SU-DHL-6 (cell line): ENCODE measurements at regions not wholly inside any gene's neighbourhood (a gene's known extent, or its start where the extent isn't known, plus 50 kb on each side); places are given as distances from the start of the nearest gene placed in this dataset.

ENCODE experiments used
- H2AFZ ChIP-seq: fragments of 200-600 bp; sonication (generic); 2 replicates; pipeline ENCODE4 v1.6.1; 2014; ENCODE audit warnings: low read depth, mild to moderate bottlenecking, moderate library complexity, mixed read lengths, antibody characterized with exemption, low read length; ENCODE audit not compliant: severe bottlenecking
- H3F3A ChIP-seq: fragments of 200-600 bp; shearing (Covaris generic); 2 replicates; pipeline ENCODE4 v1.6.0; 2016; ENCODE audit warnings: antibody characterized with exemption, mild to moderate bottlenecking; ENCODE audit not compliant: insufficient read depth
- H3K27ac ChIP-seq: fragments of 200-600 bp; sonication (generic); 2 replicates; pipeline ENCODE4 v1.5.1; 2016; ENCODE audit warnings: low read depth, mild to moderate bottlenecking, low read length, moderate library complexity, mixed read lengths
- H3K27me3 ChIP-seq: fragments of 200-600 bp; sonication (generic), shearing (Covaris generic); 2 replicates; pipeline ENCODE4 v1.6.0; 2014; ENCODE audit warnings: mild to moderate bottlenecking, low read length
- H3K36me3 ChIP-seq: fragments of 200-600 bp; sonication (generic); 2 replicates; pipeline ENCODE4 v1.6.1; 2014; ENCODE audit warnings: mild to moderate bottlenecking, low read length, mixed read lengths
- H3K4me2 ChIP-seq: fragments of 300-600, 200-600 bp; shearing (Covaris generic), sonication (generic); 2 replicates; pipeline ENCODE4 v1.6.0; 2014; ENCODE audit warnings: low read length, low read depth, mild to moderate bottlenecking; ENCODE audit not compliant: poor library complexity, severe bottlenecking
- H3K4me3 ChIP-seq: fragments of 200-600 bp; sonication (generic); 2 replicates; pipeline ENCODE4 v1.5.1; 2014; ENCODE audit warnings: antibody characterized with exemption, low read length, mild to moderate bottlenecking, mixed read lengths; ENCODE audit not compliant: insufficient read depth, poor library complexity, severe bottlenecking
- H3K79me2 ChIP-seq: fragments of 200-600 bp; sonication (generic); 2 replicates; pipeline ENCODE4 v1.6.1; 2014; ENCODE audit warnings: mild to moderate bottlenecking, low read length, moderate library complexity; ENCODE audit not compliant: insufficient read depth
- H3K9ac ChIP-seq: fragments of 200-600 bp; sonication (generic); 2 replicates; pipeline ENCODE4 v1.7.0; 2014; ENCODE audit warnings: mild to moderate bottlenecking, low read length
- H3K9me2 ChIP-seq: fragments of 200-600 bp; sonication (generic); replicated peaks from 2 replicates; pipeline ENCODE4 v1.6.1; 2014; ENCODE audit warnings: low read length; ENCODE audit not compliant: insufficient read depth
- H3K9me3 ChIP-seq: fragments of 200-600 bp; sonication (generic); 2 replicates; pipeline ENCODE4 v1.6.1; 2014; ENCODE audit warnings: low read length, mixed read lengths; ENCODE audit not compliant: insufficient read depth
- H4K20me1 ChIP-seq: fragments of 200-600 bp; sonication (generic); 2 replicates; pipeline ENCODE4 v1.6.1; 2014; ENCODE audit warnings: low read depth, mild to moderate bottlenecking, antibody characterized with exemption, low read length, moderate library complexity, mixed read lengths
- CTCF ChIP-seq: fragments of 200-600 bp; sonication (generic); IDR thresholded peaks from one replicate; pipeline ENCODE4 v1.5.1; 2017; ENCODE audit warnings: antibody characterized with exemption, mild to moderate bottlenecking, low read length, moderate library complexity; ENCODE audit not compliant: insufficient read depth, poor library complexity, severe bottlenecking
- EZH2phosphoT487 ChIP-seq: fragments of 200-600 bp; sonication (generic), shearing (Covaris generic); conservative IDR thresholded peaks from 2 replicates; pipeline ENCODE4 v1.6.1; 2018; ENCODE audit warnings: mild to moderate bottlenecking, antibody characterized with exemption, low read length, moderate library complexity, mixed read lengths

DNA sequence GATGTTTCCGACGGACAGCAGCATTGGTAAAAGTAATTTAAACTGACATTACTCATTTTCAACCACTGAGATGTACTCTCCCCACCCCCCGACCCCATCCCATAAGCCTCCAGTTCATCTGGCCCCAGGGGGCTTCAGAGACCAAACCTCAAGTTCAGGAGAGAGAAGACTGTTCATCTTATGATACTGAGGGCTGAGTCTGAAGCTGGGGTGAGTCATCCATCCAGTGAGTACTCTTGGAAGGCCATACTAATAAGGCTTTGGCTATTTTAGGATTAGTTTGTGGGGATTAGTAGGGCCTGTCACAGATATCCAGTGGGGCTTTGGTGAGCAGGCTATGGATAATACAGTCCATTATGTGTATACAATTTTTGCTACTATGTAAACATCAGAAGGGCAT is 125.3 kb upstream of the APCDD1 start:
- no peak overlapping the region for H2AFZ ChIP-seq
- TF ChIP-seq EZH2phosphoT487 (no peak), CTCF (no peak)

DNA sequence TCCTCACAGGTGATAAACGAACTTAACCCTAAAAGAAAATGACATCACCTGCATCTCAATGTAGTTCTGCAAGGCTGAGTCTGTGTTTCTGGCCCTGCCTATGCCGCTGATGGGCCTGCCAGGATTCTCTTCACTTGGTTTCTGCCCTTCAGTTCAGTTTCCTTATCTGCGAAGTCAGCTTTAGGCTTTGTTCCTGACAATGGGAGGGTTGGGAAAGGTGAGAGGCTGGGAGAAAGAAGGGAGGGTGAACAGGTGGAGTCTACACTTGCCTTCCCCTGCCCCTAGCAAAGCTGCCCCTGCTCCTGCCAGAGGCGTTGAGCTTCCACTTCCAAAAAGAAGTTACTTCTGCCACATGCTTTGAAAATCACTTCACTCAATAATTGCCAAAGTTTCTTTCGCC is 124.0 kb upstream of the APCDD1 start:
- Histone ChIP-seq H3K9me3 (no peaks in the 10 kb centered on the region), H3F3A (no peaks in the 10 kb centered on the region), H2AFZ (no peak overlapping the region), H3K27me3 (no peaks in the 10 kb centered on the region), H3K4me2 (no peak overlapping the region), H3K9ac (no peak overlapping the region), H3K36me3 (no peaks in the 10 kb centered on the region), H3K4me3 (no peak overlapping the region), H3K27ac (no peak overlapping the region), H3K9me2 (no peaks in the 10 kb centered on the region), H4K20me1 (no peaks in the 10 kb centered on the region), H3K79me2 (no peaks in the 10 kb centered on the region)
- no peak for TF ChIP-seq EZH2phosphoT487
- TF ChIP-seq CTCF, result no peak

More for the DNA sequence above, 125.3 kb upstream of the APCDD1 start:
- H3K36me3 ChIP-seq, result no peaks in the 10 kb centered on the region
- no peaks in the 10 kb centered on the region for H3K9me3 ChIP-seq
- no peaks in the 10 kb centered on the region for H3K9me2 ChIP-seq
- H3K79me2 ChIP-seq, result no peaks in the 10 kb centered on the region
- no peak overlapping the region for H3K4me2 ChIP-seq
- no peaks in the 10 kb centered on the region for H3F3A ChIP-seq
- H3K27ac ChIP-seq, result no peak overlapping the region
- no peak overlapping the region for H3K9ac ChIP-seq
- no peaks in the 10 kb centered on the region for H3K27me3 ChIP-seq
- no peaks in the 10 kb centered on the region for H4K20me1 ChIP-seq
- no peak overlapping the region for H3K4me3 ChIP-seq

DNA sequence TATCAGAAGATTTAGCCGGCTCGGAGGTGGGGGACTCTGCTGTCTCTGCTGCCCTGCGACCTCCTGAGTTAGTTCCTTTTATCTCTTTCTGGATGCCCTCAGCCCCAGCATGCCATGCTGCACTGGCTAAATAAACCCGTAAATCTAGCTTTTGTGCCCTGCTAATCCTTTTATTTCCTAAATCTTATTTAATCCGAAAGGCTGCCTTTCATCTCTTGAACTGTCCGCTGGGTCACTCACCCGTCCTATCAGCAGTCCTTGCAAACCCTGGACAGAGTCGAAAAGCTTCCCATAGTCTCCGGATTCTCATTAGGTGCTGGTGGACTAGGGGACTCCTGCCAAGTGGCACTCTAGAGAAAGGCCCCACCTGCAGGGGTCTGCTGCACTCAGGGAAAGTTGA is 122.0 kb upstream of the APCDD1 start:
- Histone ChIP-seq H3K9me3 (no peaks in the 10 kb centered on the region), H3K36me3 (no peaks in the 10 kb centered on the region), H3K9me2 (no peaks in the 10 kb centered on the region), H3K27ac (no peak overlapping the region), H3K4me2 (no peak overlapping the region), H3K9ac (no peak overlapping the region), H3K27me3 (no peaks in the 10 kb centered on the region), H2AFZ (no peak overlapping the region), H3F3A (no peaks in the 10 kb centered on the region), H3K79me2 (no peaks in the 10 kb centered on the region), H4K20me1 (no peaks in the 10 kb centered on the region), H3K4me3 (no peak overlapping the region)
- TF ChIP-seq EZH2phosphoT487, result no peak
- no peak for TF ChIP-seq CTCF
